ENCODE measurements at regions not wholly inside any gene's neighbourhood (a gene's known extent, or its start where the extent isn't known, plus 50 kb on each side); places are given as distances from the start of the nearest gene placed in this dataset.

GRCh38 chr17:79242393-79242792 lies 167.8 kb downstream of the ENGASE start:
- Histone ChIP-seq H3K9ac (ENCODE audit: low read depth, low read length) (no peak overlapping the region), H3K4me1 (ENCODE audit: insufficient read depth, low read length) (no peaks in the 10 kb centered on the region; the same call in 1 of the 2 replicates), H3K9me3 (ENCODE audit: control insufficient read depth, insufficient read depth, low read length) (no peaks in the 10 kb centered on the region), H3K36me3 (ENCODE audit: insufficient read depth, low read length) (no peaks in the 10 kb centered on the region)

- Histone ChIP-seq H3K4me1 (ENCODE audit: insufficient read depth, low read length) (no peaks in the 10 kb centered on the region; the same call in 1 of the 2 replicates), H3K9me3 (ENCODE audit: control insufficient read depth, insufficient read depth, low read length) (no peaks in the 10 kb centered on the region), H3K36me3 (ENCODE audit: insufficient read depth, low read length) (no peaks in the 10 kb centered on the region), H3K9ac (ENCODE audit: low read depth, low read length) (no peak overlapping the region)
Observed at GRCh38 chr17:79241616-79242015, 167.0 kb downstream of the ENGASE start.

GRCh38 chr17:79239205-79239604 lies 164.6 kb downstream of the ENGASE start:
- no peaks in the 10 kb centered on the region for H3K9me3 ChIP-seq (ENCODE audit: control insufficient read depth, insufficient read depth, low read length)
- no peaks in the 10 kb centered on the region for H3K4me1 ChIP-seq (ENCODE audit: insufficient read depth, low read length)

GRCh38 chr17:79237448-79238053 lies 162.9 kb downstream of the ENGASE start:
- no peaks in the 10 kb centered on the region for H3K36me3 ChIP-seq (ENCODE audit: insufficient read depth, low read length)
- no peaks in the 10 kb centered on the region for H3K4me1 ChIP-seq (ENCODE audit: insufficient read depth, low read length)
- no peaks in the 10 kb centered on the region for H3K9me3 ChIP-seq (ENCODE audit: control insufficient read depth, insufficient read depth, low read length)
- no peak overlapping the region for H3K9ac ChIP-seq (ENCODE audit: low read depth, low read length)

More at GRCh38 chr17:79239205-79239604, 164.6 kb downstream of the ENGASE start:
- Histone ChIP-seq H3K36me3 (ENCODE audit: insufficient read depth, low read length) (no peaks in the 10 kb centered on the region), H3K9ac (ENCODE audit: low read depth, low read length) (no peak overlapping the region)

GRCh38 chr17:79235808-79236207 lies 161.2 kb downstream of the ENGASE start:
- no peaks in the 10 kb centered on the region for H3K9me3 ChIP-seq (ENCODE audit: control insufficient read depth, insufficient read depth, low read length)
- no peak overlapping the region for H3K9ac ChIP-seq (ENCODE audit: low read depth, low read length)
- H3K4me1 ChIP-seq (ENCODE audit: insufficient read depth, low read length), result no peaks in the 10 kb centered on the region
- H3K36me3 ChIP-seq (ENCODE audit: insufficient read depth, low read length), result no peaks in the 10 kb centered on the region

- Histone ChIP-seq H3K9me3 (ENCODE audit: control insufficient read depth, insufficient read depth, low read length) (no peaks in the 10 kb centered on the region), H3K4me1 (ENCODE audit: insufficient read depth, low read length) (no peaks in the 10 kb centered on the region), H3K36me3 (ENCODE audit: insufficient read depth, low read length) (no peaks in the 10 kb centered on the region), H3K9ac (ENCODE audit: low read depth, low read length) (no peak overlapping the region)
Observed at GRCh38 chr17:79233916-79234551, 159.4 kb downstream of the ENGASE start.

- no peak overlapping the region for H3K9ac ChIP-seq (ENCODE audit: low read depth, low read length)
- H3K4me1 ChIP-seq (ENCODE audit: insufficient read depth, low read length), result peaks cover 3% of the 10 kb centered on the region; the same call in 1 of the 2 replicates
- no peaks in the 10 kb centered on the region for H3K36me3 ChIP-seq (ENCODE audit: insufficient read depth, low read length)
- H3K9me3 ChIP-seq (ENCODE audit: control insufficient read depth, insufficient read depth, low read length), result no peaks in the 10 kb centered on the region
Observed at GRCh38 chr17:79232957-79233356, 158.3 kb downstream of the ENGASE start.

- Histone ChIP-seq H3K9ac (ENCODE audit: low read depth, low read length) (no peak overlapping the region), H3K4me1 (ENCODE audit: insufficient read depth, low read length) (peaks cover 3% of the 10 kb centered on the region; the same call in 1 of the 2 replicates), H3K36me3 (ENCODE audit: insufficient read depth, low read length) (no peaks in the 10 kb centered on the region), H3K9me3 (ENCODE audit: control insufficient read depth, insufficient read depth, low read length) (no peaks in the 10 kb centered on the region)
Observed at GRCh38 chr17:79231766-79232287, 157.2 kb downstream of the ENGASE start.

GRCh38 chr17:79230576-79230975 lies 156.0 kb downstream of the ENGASE start:
- H3K4me1 ChIP-seq (ENCODE audit: insufficient read depth, low read length), result peaks cover 3% of the 10 kb centered on the region; the same call in 1 of the 2 replicates
- H3K9me3 ChIP-seq (ENCODE audit: control insufficient read depth, insufficient read depth, low read length), result no peaks in the 10 kb centered on the region

GRCh38 chr17:79226037-79226436 lies 151.4 kb downstream of the ENGASE start:
- peaks cover 8% of the 10 kb centered on the region; the same call in 1 of the 2 replicates for H3K4me1 ChIP-seq (ENCODE audit: insufficient read depth, low read length)
- no peak overlapping the region for H3K9ac ChIP-seq (ENCODE audit: low read depth, low read length)
- H3K9me3 ChIP-seq (ENCODE audit: control insufficient read depth, insufficient read depth, low read length), result no peaks in the 10 kb centered on the region
- no peaks in the 10 kb centered on the region for H3K36me3 ChIP-seq (ENCODE audit: insufficient read depth, low read length)

More at GRCh38 chr17:79230576-79230975, 156.0 kb downstream of the ENGASE start:
- H3K9ac ChIP-seq (ENCODE audit: low read depth, low read length), result no peak overlapping the region
- H3K36me3 ChIP-seq (ENCODE audit: insufficient read depth, low read length), result no peaks in the 10 kb centered on the region

GRCh38 chr17:79224903-79225302 lies 150.3 kb downstream of the ENGASE start:
- Histone ChIP-seq H3K36me3 (ENCODE audit: insufficient read depth, low read length) (no peaks in the 10 kb centered on the region), H3K4me1 (ENCODE audit: insufficient read depth, low read length) (peaks cover 11% of the 10 kb centered on the region; the same call in 1 of the 2 replicates), H3K9me3 (ENCODE audit: control insufficient read depth, insufficient read depth, low read length) (no peaks in the 10 kb centered on the region), H3K9ac (ENCODE audit: low read depth, low read length) (no peak overlapping the region)

GRCh38 chr17:79224476-79224875 lies 149.9 kb downstream of the ENGASE start:
- Histone ChIP-seq H3K9me3 (ENCODE audit: control insufficient read depth, insufficient read depth, low read length) (no peaks in the 10 kb centered on the region), H3K4me1 (ENCODE audit: insufficient read depth, low read length) (peaks cover 11% of the 10 kb centered on the region; the same call in 1 of the 2 replicates), H3K36me3 (ENCODE audit: insufficient read depth, low read length) (no peaks in the 10 kb centered on the region), H3K9ac (ENCODE audit: low read depth, low read length) (no peak overlapping the region)

- H3K9ac ChIP-seq (ENCODE audit: low read depth, low read length), result no peak overlapping the region
- no peaks in the 10 kb centered on the region for H3K9me3 ChIP-seq (ENCODE audit: control insufficient read depth, insufficient read depth, low read length)
- H3K36me3 ChIP-seq (ENCODE audit: insufficient read depth, low read length), result no peaks in the 10 kb centered on the region
- peaks cover 11% of the 10 kb centered on the region; the same call in 1 of the 2 replicates for H3K4me1 ChIP-seq (ENCODE audit: insufficient read depth, low read length)
Observed at GRCh38 chr17:79223953-79224352, 149.3 kb downstream of the ENGASE start.

- no peak overlapping the region for H3K9ac ChIP-seq (ENCODE audit: low read depth, low read length)
- H3K9me3 ChIP-seq (ENCODE audit: control insufficient read depth, insufficient read depth, low read length), result no peaks in the 10 kb centered on the region
- peaks cover 11% of the 10 kb centered on the region; the same call in 1 of the 2 replicates for H3K4me1 ChIP-seq (ENCODE audit: insufficient read depth, low read length)
- no peaks in the 10 kb centered on the region for H3K36me3 ChIP-seq (ENCODE audit: insufficient read depth, low read length)
Observed at GRCh38 chr17:79223471-79223870, 148.8 kb downstream of the ENGASE start.

- Histone ChIP-seq H3K9ac (ENCODE audit: low read depth, low read length) (no peak overlapping the region), H3K36me3 (ENCODE audit: insufficient read depth, low read length) (no peaks in the 10 kb centered on the region), H3K9me3 (ENCODE audit: control insufficient read depth, insufficient read depth, low read length) (no peaks in the 10 kb centered on the region), H3K4me1 (ENCODE audit: insufficient read depth, low read length) (peaks cover 8% of the 10 kb centered on the region; the same call in 1 of the 2 replicates)
Observed at GRCh38 chr17:79221597-79221996, 147.0 kb downstream of the ENGASE start.
